M059J (cell line): ENCODE measurements at regions not wholly inside any gene's neighbourhood (a gene's known extent, or its start where the extent isn't known, plus 50 kb on each side); places are given as distances from the start of the nearest gene placed in this dataset.

Source experiments
- DNase-seq: peaks from one replicate; pipeline ENCODE4 v3.0.0-alpha.2; 2012; ENCODE audit warnings: low read depth

DNA sequence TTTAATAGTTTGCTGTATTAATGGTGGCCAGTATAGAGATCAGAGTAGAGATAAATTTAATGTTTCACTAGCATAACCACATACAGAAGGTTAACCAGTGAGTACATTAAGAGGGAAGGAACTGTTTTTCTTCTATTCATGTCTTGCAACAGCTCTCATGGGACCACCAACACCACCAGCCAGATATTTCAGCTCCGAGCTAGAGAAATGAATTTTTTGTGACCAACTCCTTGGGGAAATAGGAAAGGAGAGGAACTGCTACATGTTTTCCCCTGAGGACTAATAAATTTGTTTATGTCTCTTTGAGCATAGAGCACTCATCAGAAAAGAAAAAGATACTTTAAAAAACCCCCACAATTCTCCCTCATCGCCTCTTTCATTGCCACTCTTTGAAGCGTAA lies 247.5 kb downstream of the MBNL1 start:
- no peak for DNase-seq

DNA sequence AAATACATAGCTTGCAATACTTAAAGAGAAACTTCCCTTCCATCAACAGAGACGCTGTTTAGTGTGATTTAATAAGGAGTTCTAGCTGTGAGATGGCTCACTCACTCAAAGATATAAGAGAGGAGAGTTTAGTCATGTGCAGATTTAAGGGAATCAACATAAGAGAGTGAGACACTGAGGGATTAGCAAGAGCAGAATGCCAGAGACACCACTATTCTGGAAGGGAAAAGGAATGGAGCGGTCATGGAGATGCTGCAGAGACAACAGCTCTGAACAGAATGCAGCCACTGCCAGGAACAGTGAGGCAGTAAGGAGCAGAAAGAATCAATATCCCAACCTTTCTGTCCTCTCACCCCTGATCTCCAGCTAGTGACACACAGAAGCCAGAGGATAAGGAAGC lies 248.8 kb downstream of the MBNL1 start:
- no peak for DNase-seq

DNA sequence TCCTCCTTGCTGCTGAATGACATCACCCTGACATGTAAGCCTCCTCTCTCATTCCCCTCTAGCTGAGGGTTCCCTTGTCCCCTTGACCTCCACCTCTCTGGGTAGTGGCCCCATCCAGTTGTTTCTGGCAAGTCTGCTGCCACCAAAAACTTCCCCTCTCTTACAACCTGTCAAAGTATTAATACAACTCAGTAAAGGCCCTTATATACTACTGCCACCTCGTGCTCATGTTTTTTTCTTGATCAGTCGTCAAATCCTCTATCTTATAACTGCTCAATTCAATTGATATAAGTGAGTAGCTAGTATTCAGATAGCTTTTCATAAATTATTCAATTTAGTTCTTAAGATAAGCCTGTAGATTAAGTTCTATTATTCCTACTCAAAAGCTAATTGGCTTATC lies 249.6 kb downstream of the MBNL1 start:
- DNase-seq: peak; percentile 5

DNA sequence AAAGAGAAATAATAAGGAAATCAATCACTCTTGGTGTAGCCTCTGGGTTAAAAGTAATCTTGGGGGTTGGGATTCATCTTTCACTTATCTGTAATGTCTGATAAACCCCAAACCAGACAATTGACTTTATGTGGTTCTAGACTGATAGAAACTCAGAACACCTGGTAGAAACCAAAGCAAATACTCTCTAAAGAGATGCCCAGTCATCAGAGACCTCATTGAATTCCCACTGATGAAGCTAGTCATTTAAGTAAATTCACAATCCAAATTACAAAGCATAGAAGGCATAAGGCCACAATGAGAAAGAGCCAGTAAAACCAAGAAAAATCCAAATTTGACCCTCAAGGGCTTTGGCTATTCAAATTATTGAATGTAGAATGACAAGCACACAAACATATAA lies 250.6 kb downstream of the MBNL1 start:
- DNase-seq: no peak

DNA sequence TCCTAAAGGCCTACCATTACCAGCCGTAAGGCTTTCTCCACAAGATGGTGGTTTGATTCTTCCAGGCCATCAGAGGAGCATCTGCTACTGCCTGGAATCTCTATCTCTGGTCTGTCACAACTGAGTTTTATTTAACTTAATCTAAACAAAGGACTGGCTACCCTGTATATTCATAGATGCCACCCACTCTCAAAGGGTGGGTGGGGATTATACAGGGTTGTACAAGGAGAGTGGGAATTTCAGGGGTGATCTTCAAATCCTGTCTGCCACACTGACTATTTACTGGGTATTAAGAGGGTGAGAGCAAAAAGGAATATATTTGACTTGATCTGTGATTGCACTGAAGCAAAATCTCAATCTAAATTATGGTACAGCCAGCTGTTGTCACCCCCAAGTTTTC lies 253.3 kb downstream of the MBNL1 start:
- no peak for DNase-seq

DNA sequence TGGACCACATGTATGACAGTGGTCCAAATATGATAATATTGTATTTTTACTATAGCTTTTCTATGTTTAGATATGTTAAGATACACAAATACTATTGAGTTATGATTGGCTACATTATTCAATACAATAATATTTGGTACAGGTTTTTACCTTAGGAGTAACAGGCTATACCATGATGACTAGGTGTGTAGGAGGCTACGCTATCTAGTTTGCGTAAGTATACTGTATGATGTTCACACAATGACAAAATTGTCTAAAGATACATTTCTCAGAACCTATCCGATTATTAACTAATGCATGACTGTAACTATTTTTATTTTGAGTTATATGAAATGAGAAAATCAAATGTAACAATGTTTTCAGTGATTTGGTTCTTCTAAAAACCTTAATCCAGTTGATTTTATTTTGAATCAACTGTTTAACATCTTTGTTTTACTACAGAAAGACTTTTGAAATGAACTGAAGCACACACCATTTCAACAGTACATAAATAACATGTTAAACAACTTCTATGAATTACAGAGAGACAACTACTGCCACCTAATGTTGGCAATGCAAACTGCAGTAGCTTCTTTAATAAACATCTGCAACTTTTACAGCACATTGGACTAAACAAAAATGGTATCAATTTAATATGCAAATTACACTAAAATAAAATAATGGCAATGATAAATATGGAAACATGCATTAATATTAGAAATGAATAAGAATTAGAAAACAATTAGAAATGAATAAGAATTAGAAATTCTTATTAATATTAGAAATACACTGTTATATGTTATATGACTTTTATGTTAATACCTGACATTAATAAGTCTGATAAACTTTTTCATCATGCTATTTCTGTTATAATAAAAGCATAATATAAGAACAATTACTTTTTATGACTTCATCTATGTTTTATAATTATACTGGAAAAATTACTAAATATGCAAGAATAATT lies 255.7 kb downstream of the MBNL1 start:
- DNase-seq: peak; percentile 63

DNA sequence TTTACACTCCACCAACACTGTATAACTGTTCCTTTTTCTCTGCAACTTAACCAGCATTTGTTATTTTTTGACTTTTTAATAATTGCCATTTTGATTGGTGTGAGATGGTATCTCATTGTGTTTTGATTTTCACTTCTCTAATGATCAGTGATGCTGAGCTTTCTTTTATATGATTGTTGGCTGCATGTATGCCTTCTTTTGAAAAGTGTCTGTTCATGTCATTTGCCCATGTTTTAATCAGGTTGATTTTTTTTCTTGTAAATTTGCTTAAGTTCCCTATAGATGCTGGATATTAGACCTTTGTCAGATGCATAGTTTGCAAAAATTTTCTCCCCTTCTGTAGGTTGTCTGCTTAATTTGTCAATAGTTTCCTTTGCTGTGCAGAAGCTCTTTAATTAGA lies 263.0 kb downstream of the MBNL1 start:
- DNase-seq: no peak

DNA sequence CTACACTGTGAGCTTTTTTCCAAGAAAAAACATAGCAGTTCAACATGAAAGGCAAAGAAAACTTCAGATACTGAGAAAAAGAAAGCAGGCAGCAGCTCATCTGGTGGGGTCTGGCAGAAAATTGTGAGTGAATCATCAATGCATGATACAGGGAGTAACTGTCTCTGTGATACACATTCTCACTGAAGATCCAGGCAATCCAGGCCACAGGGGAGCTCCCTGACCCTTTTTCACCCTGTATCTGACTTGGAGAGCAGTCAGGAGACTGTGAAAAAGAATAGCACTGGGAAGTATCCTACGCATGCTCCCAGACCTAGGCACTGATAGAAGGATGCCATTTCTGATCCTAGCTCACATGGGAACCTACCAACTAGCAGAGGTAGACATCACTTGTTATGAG lies 269.8 kb downstream of the MBNL1 start:
- DNase-seq: no peak

DNA sequence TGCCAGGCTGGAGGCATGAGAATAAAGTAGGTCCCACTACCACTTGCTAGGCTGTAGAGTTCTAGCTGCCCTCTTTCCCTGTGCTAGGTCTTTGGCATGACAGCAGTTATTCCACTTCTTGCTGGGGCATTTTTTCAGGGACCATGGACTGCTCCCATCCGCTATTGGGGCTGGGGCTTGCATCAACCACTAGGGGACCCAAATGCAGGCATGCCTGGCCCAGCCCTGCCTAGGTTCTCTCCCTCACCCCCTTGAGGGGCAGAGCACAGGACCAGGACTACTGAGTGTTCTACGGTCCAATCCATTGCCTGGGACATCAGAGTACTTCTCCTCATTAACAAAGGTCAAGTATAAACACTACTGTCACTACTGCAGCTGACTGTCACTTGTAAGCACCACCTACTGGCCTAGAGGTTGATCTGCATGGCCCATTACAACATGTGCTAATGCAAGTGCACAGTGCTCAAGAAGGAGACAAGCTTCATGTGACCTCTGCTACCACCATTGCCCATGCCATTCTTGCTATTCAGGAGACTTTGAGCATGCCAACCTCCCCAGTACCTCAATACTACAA lies 270.5 kb downstream of the MBNL1 start:
- DNase-seq: no peak

DNA sequence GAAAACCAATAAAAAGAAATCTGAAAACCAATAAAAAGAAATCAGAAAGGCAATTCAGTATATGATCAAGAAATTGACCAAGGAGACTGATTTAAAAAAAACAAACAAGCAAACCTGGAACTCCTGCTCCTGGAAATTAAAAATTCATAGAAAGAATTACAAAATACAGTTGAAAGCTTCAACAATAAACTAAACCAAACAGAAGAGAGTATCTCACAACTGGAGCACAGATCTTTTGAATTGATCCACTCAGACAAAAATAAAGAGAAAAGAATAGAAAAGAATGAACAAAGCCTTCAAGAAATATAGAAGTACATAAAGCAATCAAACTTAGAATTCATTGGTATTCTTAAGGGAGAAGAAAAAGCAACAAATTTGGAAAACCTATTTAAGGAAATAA lies 271.4 kb downstream of the MBNL1 start:
- DNase-seq: no peak

DNA sequence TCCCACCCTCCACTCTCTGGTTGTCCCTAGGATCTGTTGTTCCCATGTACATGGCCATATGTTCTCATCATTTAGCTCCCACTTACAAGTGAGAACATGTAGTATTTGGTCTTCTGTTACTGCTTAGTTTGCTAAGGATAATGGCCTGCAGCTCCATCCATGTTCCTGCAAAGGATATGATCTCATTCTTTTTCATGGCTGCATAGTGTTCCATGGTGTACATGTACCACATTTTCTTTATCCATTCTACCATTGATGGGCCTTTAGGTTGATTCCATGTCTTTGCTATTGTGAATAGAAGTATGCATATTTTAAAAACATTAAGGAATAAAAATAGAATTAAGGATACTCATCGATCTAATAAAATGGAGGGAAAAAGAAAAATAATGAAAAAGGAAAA lies 278.4 kb downstream of the MBNL1 start:
- no peak for DNase-seq

DNA sequence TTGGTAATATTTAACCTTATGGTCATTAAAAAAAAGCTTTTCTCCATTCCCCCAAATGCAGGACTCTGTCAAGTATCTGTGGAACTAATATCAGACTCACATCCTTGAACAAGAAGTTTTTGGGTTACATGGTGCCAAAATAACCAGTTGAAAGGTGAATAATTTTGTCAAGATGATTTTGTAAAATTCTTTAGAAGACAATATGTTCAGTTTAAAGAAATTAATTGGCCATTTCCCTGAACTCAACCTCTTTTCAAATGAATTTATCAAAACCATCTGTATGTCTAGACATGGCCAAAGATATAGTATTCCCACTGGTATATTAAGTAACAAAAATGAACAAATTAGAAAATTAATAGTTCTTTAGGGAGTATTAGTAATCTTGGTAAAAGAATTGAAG lies 280.5 kb downstream of the MBNL1 start:
- DNase-seq: no peak

DNA sequence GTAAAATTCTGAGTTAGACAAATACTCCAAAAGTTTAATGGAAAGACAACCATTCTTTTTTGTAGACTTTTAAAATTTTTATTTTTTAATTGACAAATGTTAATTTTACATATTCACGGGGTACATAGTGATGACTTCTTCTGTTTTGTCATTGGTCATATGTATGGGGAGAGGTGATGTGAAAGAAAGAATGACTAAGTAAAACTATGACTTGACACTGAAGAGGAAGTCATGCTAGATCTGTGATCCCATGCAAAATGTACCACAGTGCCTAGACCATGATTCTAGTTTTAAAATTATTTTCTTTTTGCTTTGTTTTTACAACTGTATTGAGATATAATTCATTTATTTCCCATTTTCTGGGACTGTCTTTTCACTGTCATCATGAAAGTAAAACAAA lies 281.6 kb downstream of the MBNL1 start:
- no peak for DNase-seq

DNA sequence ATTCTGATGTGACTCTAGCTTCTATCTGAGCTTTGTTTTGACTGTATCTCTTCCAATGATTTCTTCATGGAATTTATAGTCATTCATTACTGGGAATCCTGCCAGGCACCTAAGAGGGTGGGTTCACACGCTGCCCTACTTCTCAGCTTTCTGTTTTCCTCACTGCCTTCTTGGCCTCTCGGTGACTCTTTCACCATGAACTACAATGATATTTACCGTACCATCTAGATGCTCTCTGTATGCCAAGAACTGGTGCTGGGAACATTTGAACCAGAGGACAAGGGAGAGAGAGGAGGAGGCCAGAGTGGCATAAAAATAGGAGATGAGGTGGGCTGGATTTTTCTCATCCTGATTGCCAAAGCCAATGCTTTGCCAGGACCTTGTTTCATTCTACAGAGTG lies 280.0 kb upstream of the P2RY1 start:
- DNase-seq: peak; percentile 43

DNA sequence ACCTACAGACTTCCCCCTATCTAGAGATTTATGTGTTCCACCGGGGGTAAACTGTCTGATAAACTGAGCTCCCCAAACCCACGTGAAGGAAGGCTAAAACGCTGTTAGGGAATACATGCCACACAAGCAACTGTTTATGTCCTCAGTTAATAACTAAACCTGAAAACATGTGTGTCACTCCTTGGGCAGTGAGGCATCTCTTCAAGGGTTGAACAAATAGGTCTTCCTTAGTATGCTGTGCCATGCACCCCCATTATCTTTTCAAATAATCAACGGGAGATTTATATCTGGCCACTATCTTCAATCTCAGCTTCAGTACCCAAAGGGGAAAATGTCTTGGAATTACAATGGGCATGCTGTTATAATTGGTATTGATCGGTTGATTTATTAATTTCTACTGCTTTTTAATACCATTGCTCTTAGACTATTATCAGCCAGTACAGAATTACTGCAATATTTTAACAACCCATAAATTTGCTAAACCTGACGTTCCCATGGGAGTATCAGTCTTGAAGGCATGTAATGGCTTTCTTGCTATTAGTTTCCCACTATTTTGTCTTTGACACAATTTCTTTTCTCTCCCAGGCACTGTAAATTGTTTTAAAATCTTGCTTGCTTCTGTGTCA lies 279.2 kb upstream of the P2RY1 start:
- no peak for DNase-seq

DNA sequence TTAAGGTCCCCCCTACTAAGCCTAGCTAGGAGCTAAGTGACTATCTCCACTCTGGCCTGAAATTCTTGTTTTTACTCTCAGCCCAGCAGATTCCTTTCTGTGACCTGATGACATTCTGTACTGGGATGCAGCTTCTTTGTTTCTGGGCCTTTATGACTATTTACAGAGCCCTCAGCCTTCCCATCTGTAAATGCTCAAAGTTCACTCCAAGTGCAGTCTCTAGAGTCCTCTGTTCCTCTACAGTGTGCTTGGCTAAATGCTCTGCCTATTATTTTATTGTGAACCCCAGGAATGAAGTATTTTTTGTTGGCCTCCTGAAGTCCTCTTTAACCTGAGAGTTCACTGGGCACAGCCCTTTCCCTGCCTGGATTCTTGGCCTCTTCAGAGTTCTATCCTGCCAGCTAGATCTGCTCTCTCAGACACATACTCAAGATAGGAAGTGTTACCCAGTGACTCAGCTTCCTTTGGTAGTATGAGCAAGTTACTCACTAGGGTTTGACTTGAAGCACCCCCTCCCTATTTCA lies 278.1 kb upstream of the P2RY1 start:
- DNase-seq: peak; percentile 64

DNA sequence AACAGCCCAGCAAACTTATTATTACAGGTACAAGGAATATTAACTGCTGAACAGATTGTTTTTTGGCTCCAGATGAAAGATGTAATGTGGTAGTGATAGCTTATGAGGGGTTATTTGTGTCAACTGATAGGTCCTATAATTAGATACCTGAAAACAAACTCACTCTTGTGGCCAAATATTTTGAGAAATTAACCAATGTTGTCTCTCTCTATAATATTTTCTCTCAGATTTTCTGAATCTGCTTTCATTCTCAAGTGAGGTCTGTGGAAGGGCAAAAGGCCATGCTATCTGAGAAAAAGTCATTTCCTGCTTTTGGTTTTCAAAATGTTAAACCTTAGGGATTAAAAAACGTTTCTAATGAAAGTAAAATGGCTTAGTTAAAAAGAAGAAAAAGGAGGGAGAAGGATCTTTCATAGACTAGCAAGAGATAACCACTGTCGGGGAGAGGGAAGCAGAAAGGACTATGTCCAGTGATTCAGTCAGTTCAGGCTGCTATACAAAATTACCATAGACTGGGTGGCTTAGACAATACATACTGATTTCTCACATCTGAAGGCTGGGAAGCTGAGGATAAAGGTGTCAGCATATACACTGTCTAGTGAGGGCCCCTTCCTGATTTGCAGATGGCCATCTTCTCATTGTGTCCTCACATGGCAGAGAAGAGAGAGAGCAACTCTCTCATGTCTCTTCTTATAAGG lies 277.5 kb upstream of the P2RY1 start:
- DNase-seq: no peak

DNA sequence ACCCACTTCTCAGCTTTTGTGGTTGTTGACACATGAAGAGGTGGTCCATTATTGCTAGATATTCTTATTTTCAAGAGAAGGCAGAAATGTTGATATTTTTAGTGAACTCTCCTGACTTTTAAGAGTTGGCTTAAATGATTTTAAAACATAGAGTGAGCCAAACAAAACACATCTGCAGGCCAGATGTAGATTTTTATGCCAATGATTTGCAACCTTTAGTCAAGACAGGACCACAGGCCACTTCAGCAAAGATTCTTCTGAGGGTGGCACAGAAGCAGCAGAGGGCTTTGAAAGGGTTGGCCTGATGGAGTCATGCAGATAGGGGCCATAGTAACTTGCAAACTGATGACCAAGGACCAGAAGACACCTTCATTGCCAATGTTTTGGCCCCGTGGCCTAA lies 276.5 kb upstream of the P2RY1 start:
- no peak for DNase-seq

DNA sequence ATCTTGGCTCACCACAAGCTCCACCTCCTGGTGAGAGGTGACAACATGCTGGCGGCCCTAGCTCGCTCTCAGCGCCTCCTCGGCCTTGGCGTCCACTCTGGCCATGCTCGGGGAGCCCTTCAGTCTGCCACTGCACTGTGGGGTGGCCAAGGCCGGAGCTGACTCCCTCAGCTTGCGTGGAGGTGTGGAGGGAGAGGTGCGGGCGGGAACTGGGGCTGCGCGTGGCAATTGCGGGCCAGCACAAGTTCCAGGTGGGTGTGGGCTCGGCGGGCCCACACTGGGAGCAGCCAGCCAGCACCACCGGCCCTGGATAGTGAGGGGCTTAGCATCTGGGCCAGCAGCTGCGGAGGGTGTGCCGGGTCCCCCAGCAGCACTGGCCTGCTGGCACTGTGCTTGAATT lies 275.7 kb upstream of the P2RY1 start:
- DNase-seq: no peak

DNA sequence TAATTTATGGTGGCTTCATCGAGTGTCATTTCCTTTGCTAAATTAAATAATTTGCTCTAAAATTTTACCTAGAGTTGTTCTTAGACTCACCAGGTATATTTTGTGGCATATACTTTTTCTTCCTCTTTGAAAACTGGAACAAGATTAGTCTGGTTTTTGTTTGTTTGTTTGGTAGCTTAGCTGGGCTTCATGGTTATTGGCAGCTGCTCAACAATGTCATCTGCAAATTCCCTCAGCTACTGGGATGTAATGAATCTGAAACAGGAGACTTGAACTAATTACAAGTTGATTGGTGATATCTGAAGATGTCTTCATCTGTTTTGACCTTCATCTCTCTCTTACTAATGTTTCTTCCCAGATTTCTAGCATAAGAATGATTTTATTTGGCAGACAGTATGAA lies 270.5 kb upstream of the P2RY1 start:
- DNase-seq: peak; percentile 47

DNA sequence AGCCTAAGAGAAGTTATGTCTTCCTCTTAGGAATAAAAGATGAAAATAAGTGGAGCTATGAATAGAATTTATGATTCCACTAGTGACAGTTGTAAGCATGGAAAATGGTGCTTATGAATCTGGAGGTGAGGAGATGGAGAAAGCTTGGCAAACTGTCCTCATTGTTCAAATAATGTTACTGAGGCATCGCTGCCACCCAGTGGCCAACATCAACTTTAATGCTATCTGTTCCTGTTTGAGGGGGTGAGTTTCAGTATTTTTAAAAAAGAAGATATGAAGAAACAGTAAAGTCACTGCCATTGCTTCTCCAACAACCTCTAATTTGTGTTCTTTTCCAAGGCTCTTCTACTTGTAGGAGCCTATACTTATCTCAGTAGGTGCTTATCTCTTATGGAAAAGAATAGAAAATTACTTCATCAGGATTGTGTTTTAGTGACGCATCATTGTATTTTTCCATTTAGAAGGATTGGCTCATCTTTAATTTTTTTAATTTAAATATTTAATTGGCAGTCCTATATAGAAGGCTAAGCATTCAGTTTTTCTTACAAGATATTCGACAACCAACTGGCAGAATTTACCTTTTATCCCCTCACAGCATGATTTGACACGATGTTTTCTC lies 260.4 kb upstream of the P2RY1 start:
- DNase-seq: peak; percentile 63

DNA sequence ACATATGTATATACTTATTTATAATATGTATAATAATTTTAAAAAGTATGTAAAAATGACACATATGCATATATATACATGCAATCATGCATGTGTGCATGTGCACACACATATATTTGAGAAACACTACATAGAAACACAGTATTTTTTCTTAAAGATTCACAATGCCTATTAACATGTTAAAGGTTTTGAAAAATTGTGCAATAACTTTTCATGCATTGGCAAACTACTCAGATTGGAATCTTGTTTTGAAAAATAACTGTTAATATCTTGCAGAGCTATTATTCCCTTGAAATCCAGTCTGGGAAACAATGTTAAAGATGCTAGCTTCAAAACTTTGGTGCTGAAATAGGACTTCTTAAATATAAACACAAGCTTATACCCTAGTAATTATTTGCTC lies 256.2 kb upstream of the P2RY1 start:
- DNase-seq: no peak
